Stimulated activated CD4-positive, alpha-beta T cell treated with anti-CD3 and anti-CD28 coated beads, Interleukin-2, amount 100 ng/mL, for 4 hours (primary cell): ENCODE measurements at regions not wholly inside any gene's neighbourhood (a gene's known extent, or its start where the extent isn't known, plus 50 kb on each side); places are given as distances from the start of the nearest gene placed in this dataset.
"Not testable (repeated sequence)": the region's sequence is repeated elsewhere in the genome, so short reads cannot be mapped to it uniquely, and the experiment has no call there.

ENCODE experiments used
- DNase-seq: peaks from one replicate; pipeline ENCODE4 v3.0.0-alpha.2; 2020; ENCODE audit warnings: low read depth

GRCh38 chr5:124549891-124550436 is 196.5 kb downstream of the ZNF608 start:
- DNase-seq, result no peak

- no peak for DNase-seq
These were observed 199.8 kb downstream of the ZNF608 start for GRCh38 chr5:124546643-124547042.

- DNase-seq, result no peak
These were observed 201.9 kb downstream of the ZNF608 start for GRCh38 chr5:124544366-124545055.

GRCh38 chr5:124538931-124539330 is 207.5 kb downstream of the ZNF608 start:
- no peak for DNase-seq

- DNase-seq, result no peak
These were observed 208.2 kb downstream of the ZNF608 start for GRCh38 chr5:124538191-124538590.

GRCh38 chr5:124537522-124537921 is 208.9 kb downstream of the ZNF608 start:
- no peak for DNase-seq

- DNase-seq, result no peak
These were observed 209.3 kb downstream of the ZNF608 start for GRCh38 chr5:124537107-124537506.

GRCh38 chr5:124536333-124536732 is 210.1 kb downstream of the ZNF608 start:
- DNase-seq, result no peak

- DNase-seq, result no peak
These were observed 215.5 kb downstream of the ZNF608 start for GRCh38 chr5:124530916-124531315.

- DNase-seq, result no peak
These were observed 217.6 kb downstream of the ZNF608 start for GRCh38 chr5:124528838-124529237.

- DNase-seq, result no peak
These were observed 219.0 kb downstream of the ZNF608 start for GRCh38 chr5:124527220-124527991.

- not testable (repeated sequence) for DNase-seq
These were observed 220.4 kb downstream of the ZNF608 start for GRCh38 chr5:124526079-124526478.

GRCh38 chr5:124524552-124525232 is 221.7 kb downstream of the ZNF608 start:
- DNase-seq, result no peak

- DNase-seq, result no peak
These were observed 222.5 kb downstream of the ZNF608 start for GRCh38 chr5:124523897-124524296.

GRCh38 chr5:124522992-124523391 is 223.4 kb downstream of the ZNF608 start:
- DNase-seq, result no peak

GRCh38 chr5:124521461-124522230 is 224.8 kb downstream of the ZNF608 start:
- DNase-seq, result no peak

GRCh38 chr5:124519396-124519795 is 227.0 kb downstream of the ZNF608 start:
- DNase-seq, result no peak

- DNase-seq, result no peak
These were observed 229.9 kb downstream of the ZNF608 start for GRCh38 chr5:124516567-124516966.

- no peak for DNase-seq
These were observed 230.8 kb downstream of the ZNF608 start for GRCh38 chr5:124515497-124516245.

- DNase-seq, result no peak
These were observed 231.5 kb downstream of the ZNF608 start for GRCh38 chr5:124514956-124515355.

- DNase-seq, result no peak
These were observed 233.3 kb downstream of the ZNF608 start for GRCh38 chr5:124512952-124513632.
